Lower leg skin (tissue), 4 donors: ENCODE measurements at regions not wholly inside any gene's neighbourhood (a gene's known extent, or its start where the extent isn't known, plus 50 kb on each side); places are given as distances from the start of the nearest gene placed in this dataset.

Experiments used
- DNase-seq, 2 donors: peaks; one replicate each; pipeline ENCODE4 v3.0.0-alpha.2; 2019; ENCODE audit warnings: low spot score in 2 of 2
- H3K4me3 ChIP-seq: fragments of 200-600 bp; sonication (generic); 2 replicates; pipeline ENCODE4 v1.5.1; 2017; ENCODE audit warnings: mild to moderate bottlenecking, low read depth; ENCODE audit not compliant: poor library complexity, severe bottlenecking
- POLR2A ChIP-seq, 2 donors: fragments of 450-650 bp; IDR thresholded peaks; one replicate each; pipeline ENCODE4 v1.6.1; 2016 to 2017; ENCODE audit warnings: antibody characterized with exemption in 2 of 2, mild to moderate bottlenecking in 1 of 2, moderate library complexity in 1 of 2
- WGBS, 2 donors: methylation state at CpG; one replicate each; pipeline ENCODE4 v1.1.5; 2018; 5-methylcytosine and 5-hydroxymethylcytosine counted together
- intact Hi-C: fragments of 100-400 bp; cut with DNase I; formaldehyde crosslinking; loops from one replicate; pipeline ENCODE4 v1.15.0; 2023; ENCODE audit warnings: low total_unique reads
- TF ChIP-seq, protein P1 (sequence below), 3 donors: fragments of 450-650 bp; IDR thresholded peaks; one replicate each; pipeline ENCODE4 v1.5.1; 2016; ENCODE audit warnings: antibody characterized with exemption in 3 of 3, mild to moderate bottlenecking in 3 of 3, moderate library complexity in 2 of 3

GRCh38 chr13:26910754-26911465 is 150.3 kb upstream of the GPR12 start:
- peak in 1 of 2 donors; percentile 40 for DNase-seq
- intact Hi-C loops: no loop called here
- WGBS, 2 donors: 69 to 76% methylated on average over 13 of the region's 13 CpGs
- no peak overlapping the region for H3K4me3 ChIP-seq
- TF ChIP-seq, protein P1, sequence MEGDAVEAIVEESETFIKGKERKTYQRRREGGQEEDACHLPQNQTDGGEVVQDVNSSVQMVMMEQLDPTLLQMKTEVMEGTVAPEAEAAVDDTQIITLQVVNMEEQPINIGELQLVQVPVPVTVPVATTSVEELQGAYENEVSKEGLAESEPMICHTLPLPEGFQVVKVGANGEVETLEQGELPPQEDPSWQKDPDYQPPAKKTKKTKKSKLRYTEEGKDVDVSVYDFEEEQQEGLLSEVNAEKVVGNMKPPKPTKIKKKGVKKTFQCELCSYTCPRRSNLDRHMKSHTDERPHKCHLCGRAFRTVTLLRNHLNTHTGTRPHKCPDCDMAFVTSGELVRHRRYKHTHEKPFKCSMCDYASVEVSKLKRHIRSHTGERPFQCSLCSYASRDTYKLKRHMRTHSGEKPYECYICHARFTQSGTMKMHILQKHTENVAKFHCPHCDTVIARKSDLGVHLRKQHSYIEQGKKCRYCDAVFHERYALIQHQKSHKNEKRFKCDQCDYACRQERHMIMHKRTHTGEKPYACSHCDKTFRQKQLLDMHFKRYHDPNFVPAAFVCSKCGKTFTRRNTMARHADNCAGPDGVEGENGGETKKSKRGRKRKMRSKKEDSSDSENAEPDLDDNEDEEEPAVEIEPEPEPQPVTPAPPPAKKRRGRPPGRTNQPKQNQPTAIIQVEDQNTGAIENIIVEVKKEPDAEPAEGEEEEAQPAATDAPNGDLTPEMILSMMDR (IDR thresholded peaks at IDR 0.05): no peak
- no peak for TF ChIP-seq POLR2A (IDR thresholded peaks at IDR 0.05)

- WGBS, 2 donors: 72 to 73% methylated on average over 6 of the region's 6 CpGs
- intact Hi-C loops: no loop called here
- H3K4me3 ChIP-seq: no peak overlapping the region
- TF ChIP-seq, protein P1 (IDR thresholded peaks at IDR 0.05): no peak
- DNase-seq: no peak
Measured at GRCh38 chr13:26909477-26909876, 148.9 kb upstream of the GPR12 start.

GRCh38 chr13:26908126-26908525 is 147.5 kb upstream of the GPR12 start:
- TF ChIP-seq, protein P1 (IDR thresholded peaks at IDR 0.05): no peak
- no peak for DNase-seq
- 67 to 75% methylated on average over 4 of the region's 4 CpGs for WGBS, 2 donors
- H3K4me3 ChIP-seq: no peak overlapping the region
- intact Hi-C loops: no loop called here

DNA sequence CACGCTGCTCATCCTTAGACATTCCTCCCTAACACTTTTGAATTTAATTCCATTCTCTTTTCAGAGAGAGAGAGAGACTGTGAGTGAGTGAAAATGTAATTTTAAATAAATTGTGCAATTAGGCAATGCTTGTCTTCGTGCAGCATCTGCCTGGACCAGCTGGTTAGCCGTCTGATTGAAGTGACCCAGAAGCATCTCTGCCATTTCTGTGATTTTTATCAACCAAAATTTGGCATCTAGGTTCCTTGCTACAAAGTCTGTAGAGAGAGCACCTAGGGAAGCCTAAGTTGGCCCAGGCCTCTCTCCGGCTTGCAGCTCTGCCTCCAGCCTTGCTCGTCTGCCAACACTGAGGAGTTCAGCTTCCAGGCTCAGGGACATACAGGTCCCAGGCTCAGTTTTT is 138.6 kb upstream of the GPR12 start:
- intact Hi-C loops: no loop called here
- DNase-seq: peak in 1 of 2 donors; percentile 74
- WGBS, 2 donors: 74 to 75% methylated on average over 5 of the region's 5 CpGs
- H3K4me3 ChIP-seq: no peak overlapping the region
- TF ChIP-seq, protein P1 (IDR thresholded peaks at IDR 0.05): no peak
- no peak for TF ChIP-seq POLR2A (IDR thresholded peaks at IDR 0.05)

DNA sequence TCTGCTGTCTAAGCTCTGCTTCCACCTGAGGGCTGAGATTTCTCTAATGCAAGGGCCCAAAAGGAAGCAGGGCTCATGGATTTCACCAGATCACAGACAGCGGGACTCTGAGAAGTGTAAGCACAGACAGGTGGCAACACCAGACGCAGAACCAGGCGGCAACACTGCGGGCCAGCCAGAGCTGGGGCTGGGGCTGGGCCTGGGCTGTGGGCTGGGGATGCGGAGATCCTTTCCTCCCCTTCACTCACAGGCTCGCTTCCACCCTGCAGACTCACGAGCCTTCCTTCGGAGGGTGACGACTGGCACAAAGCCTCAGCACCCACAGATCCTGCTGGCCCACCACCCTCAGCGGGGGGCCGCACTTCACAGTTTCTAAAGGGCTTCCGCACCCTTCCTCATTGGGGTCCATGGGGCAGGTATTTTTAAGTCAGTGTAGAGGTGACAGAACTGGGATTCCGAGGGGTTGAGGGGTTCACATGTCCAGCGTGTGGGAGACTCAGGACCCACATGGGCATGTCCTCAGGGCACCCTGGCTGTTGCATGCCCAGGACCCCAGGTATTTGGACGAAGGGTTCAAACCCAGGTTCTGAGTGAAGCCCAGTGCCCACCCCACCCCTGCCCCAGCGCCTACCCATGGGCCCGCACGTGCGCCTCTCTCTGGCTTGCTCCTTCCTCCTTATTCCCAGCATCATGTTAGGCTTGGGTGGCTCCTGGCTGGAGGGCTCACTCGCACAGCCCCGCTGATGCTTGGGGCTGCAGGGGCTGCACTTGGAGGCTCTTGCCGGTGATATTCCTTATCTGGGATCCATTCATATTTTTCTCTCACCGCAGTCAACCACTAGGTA is 137.3 kb upstream of the GPR12 start:
- no peak overlapping the region for H3K4me3 ChIP-seq
- peak in 1 of 2 donors; percentile 79 for DNase-seq

More for the DNA sequence above, 137.3 kb upstream of the GPR12 start:
- intact Hi-C loops: no loop called here
- WGBS, 2 donors: 82 to 84% methylated on average over 23 of the region's 23 CpGs
- no peak for TF ChIP-seq POLR2A (IDR thresholded peaks at IDR 0.05)
- TF ChIP-seq, protein P1 (IDR thresholded peaks at IDR 0.05): no peak
